HG03520 (cell line): ENCODE measurements at regions not wholly inside any gene's neighbourhood (a gene's known extent, or its start where the extent isn't known, plus 50 kb on each side); places are given as distances from the start of the nearest gene placed in this dataset.

ENCODE experiments used
- ATAC-seq: cut with Tn5 transposase; IDR thresholded peaks from one replicate; pipeline ENCODE4 v1.9.1; 2021; ENCODE audit warnings: mild to moderate bottlenecking, moderate library complexity; ENCODE audit not compliant: unreplicated experiment

DNA sequence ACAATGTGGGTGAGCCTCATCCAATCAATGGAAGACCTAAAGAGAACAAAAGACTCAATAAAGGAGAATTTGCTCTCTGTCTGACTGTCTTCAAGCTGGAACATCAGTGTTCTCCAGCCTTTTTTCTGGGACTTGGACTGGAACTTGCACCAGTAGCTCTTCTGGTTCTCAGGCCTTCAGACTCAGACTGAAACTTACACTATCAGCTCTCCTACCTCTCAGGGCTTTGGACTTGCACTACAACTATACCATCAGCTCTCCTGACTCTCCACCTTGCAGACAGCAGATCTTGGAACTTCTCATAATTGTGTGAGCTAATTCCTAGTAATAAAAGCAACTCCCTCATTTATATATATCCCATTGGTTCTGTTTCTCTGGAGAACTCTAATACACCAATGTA is 185.9 kb downstream of the SMIM20 start:
- ATAC-seq: no peak

DNA sequence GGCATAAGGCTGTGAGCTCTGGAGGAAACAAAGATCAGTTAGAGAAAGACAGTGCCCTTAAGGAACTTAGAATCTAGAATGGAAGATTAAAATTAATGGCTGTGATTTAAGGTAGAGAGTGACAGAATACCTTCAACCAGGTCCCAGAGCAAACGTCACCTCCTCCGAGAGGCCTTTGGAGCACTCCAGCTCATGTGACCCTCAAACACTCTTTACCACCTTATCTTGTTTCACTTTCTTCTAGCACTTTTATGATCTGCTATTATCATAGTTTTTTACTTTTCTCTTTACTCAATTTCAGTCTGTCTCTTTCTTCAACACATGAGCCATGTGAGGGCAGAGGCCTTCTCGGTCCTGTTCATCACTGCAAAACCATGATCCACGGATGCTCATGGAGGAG is 187.0 kb downstream of the SMIM20 start:
- no peak for ATAC-seq

DNA sequence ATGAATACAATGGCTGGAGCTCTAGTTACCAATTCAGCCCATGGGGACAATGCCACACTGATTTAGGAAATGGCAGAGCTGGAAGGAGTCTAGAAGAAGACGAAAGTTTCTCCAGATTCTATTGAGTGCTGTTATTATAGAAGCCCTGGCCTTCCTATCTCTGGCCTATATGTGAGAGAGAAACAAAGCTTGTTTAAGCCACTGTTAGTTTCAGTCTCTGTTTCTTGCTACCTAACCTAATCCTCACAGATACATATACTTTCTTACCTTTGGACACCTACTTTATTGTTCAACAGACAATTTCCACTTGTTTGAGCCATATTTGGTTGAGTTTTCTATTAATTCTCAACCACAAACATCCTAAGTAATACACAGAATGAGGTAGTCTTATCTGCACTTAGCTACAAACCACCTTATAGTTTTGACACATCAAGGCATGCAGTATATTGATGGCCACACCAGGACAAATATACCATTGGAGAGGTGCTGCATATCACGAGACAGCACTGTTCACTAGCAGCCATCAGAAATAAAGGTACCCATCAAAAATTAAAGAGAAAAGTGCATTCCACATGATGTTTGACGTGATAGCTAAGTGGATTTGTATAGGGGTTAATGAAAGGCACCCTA is 190.2 kb downstream of the SMIM20 start:
- ATAC-seq: peak; percentile 71

DNA sequence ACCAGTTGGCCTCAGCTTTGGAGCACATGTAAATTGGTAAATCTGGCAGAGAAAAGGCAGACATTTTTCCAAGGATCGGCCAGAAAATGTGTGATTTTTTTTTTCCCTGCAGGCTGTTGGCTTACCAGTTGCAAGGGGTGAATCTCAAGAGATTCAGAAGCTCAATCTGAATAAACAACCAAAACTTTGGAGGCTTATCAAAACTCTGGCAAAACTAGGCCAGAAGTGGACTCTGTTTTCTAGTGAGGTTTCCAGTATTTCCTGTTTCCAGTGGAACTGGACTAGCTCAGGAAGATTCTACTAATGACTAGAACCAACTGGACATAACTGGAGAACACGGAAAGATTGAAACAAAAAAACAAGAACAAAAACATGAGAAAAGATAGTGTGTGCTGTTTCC is 191.3 kb downstream of the SMIM20 start:
- no peak for ATAC-seq

DNA sequence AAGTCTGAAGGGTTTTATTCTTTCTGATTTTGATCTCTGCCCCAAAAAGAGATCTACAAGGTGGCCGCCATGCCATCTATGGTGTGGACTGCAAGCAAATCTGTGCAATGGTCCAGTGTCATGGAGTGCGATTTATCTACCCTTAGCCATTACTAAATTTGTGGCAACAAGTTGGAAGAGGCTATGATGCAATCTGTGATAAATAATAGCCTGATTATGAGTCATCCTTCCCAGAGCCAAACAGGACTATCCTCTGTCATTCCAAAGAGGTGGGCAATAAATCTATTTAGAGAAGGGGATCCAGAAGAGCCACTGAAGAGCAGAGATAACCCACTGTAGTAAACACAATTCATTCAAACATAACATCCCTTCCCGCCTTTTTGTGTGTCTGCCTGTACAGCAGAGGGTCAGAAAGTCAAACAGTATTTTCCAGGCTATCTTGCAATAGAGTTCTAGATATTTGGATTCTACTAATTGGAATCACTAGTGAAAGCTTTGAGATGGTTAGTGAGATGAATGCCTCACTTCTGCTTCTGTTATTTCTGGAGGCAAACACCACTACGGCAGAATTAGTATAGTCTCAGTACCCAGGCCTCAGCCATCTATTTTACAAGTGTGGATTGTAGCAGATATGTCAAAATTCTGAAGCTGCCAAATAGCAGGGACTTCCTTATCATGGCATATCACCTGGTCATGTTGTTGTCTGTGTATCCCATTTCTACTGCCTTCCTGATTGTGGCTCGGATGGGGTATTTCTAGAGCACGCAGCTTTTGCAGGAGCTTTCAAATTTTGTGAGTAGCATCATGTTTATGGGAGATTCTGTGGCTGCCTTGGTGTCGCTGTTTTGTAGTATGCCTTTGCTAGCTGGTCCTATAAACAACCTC is 192.0 kb downstream of the SMIM20 start:
- no peak for ATAC-seq

DNA sequence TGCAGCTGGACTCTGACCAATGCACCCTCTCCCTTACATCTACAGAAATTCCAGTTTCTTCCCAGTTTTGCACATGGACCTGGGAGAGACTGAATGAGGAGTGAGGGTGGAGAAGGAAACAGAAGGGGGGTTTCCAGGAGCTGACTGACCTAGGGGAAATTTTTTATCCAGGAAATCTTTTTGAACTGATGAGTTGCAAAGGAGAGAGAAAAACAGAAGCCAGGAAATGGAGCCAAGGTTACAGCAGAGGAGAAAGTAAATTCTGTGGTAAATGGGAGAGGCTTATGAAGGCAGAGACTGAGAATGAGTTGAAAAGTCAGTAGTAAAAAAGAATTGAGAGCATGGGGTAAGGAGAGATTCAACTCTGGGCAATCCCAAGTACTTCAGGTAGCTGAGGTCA is 192.8 kb downstream of the SMIM20 start:
- no peak for ATAC-seq

DNA sequence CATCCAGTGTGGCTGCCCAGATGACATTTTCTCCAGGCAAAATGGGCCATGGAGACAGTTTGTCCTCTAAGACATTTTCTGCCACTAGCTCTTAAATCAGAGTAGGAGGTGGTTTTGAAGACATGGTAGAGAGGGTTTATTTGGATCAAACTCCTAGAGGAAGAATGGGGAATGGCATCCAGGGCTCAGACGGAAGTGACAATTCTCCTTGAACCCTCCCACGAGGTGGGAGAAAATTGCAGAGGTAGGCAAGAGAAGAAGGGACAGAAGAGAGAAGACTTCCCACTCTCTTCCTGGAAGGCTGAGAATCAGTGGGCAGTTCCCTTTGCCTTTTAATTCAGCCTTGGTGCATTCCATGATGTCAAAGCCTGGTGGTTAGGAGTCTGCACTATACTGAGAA is 194.0 kb downstream of the SMIM20 start:
- ATAC-seq: no peak

DNA sequence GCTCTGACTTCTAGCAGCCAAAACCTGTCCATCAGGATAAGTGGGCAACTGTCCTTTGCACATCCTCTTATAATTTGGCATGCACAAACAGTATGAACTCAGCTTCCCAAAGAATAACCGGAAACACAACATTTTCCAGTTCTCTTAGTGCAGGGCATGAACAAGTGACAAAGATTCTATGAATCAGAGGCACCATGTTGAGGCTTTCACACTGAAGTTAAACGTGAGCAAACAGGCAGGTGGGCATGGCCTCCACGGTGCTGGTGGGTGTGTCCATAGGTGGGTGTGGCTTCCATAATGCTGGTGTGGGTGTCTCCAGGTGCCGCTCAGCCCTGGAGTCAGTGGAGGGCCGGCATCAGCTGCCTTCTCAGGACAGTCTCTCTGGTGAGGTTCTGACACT is 196.5 kb downstream of the SMIM20 start:
- ATAC-seq: no peak

DNA sequence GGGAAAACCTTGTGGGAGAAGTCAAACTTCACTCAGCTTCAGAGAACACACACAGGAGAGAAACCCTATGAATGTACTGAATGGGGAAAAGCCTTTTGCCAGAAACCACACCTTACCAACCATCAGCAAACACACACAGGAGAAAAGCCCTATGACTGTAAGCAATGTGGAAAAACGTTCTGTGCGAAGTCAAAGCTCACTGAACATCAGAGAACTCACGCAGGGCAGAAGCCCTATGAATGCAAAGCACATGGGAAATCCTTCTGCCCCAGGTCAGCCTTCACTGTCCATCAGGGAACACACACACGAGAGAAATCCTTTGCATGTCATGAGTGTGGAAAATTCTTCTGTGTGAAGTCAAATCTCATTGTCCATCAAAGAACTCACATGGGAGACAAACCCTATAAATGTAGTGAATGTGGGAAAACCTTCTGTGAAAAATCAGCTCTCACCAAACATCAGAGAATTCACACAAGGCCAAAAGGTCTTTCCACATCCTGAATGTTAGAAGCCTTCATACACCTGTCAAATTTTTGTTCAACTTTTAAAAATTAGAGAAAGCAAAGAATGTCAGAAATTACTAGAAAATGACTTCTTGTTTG is 199.4 kb downstream of the SMIM20 start:
- ATAC-seq: no peak

DNA sequence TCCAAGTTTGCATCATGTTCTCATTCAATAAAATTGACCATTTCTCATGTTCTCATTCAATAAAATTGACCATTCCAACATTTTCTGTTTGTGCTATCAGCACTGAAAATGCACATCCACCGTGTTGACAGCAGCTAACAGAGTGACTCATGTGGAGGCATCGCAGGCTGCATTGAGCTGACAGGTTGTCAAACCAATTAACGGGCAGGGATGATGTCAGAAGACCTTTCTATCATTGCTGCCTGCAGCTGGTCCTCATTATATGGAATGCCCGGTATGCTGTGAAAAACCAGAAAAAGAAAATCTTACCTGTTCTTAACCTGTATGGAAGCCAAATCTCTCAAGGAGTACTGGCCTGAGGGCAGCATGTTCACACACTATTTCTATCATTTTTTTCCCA is 202.0 kb downstream of the SMIM20 start:
- ATAC-seq: no peak

DNA sequence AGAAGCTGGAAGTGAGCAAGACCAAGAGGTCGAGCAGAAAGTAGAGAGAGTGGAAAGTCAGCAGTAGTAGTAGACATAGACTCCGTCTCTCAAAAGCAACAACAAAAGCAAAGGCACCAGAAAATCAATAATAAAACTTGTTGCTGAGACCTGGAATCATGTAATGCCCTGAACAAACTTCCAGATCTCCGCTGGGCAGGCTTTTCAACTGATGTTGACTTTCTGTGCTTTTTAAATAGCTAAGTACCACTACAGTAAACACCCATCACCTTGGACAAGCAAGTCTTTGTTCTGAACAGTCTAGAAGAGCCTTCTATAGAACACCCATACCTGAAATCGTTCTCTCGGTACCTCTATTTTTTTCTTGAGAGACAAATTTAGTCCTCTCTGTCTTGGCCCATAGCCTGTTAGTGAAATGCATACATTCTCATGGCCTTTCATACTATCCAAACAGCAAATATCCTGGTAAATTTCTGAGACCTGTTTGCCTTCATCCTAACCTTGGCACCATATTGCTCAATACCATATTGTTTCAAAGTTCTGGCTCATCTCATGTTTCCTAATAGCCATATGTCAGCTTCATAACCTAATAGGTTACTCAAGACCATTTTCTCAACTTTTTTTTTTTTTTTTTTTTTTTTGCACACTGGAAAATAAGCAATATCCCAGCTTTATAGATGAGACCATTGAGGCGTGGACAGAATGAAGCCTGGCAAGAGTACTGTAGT is 200.6 kb upstream of the RBPJ start:
- ATAC-seq: no peak

DNA sequence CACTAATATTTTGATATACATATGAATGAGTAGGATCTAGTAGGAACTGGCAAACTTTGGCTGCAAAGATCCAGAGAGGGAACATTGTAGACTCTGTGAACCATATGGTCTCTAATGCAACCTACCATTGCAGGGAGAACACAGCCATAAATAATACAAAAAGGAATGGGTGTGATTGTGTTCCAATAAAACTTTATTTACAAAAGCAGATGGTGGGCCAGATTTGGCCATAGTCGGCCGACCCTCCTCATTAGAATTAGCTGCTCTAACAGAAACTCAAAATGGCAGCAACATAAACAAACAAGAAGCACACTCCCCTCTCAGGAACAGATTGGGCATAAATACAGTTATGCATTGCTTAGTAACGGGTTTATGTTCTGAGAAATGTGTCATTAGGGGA is 198.1 kb upstream of the RBPJ start:
- no peak for ATAC-seq

DNA sequence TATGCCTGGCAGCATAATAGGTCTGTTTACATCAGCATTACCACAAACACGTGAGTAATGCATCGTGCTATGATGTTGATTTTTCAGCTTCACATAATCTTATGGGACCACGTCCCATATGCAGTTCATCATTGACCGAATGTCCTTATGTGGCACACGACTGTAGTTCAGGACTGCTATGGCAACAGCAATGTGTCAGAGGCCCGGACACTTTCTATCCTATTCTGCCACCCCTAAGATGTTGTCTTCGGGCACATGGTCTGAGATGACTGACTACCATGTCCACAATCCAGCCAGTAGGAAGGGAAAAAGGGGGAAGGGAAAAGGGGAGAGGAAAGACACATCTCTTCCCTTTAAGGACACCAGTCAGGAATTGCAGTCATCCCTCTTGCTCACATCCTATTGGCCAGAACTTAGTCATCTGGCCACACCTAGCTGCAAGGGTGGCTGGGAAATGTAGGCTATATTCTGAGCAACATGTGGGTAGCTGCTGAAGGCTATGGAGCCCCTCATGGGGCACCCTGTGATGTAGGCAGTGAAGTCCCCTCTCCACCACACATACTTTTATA is 196.0 kb upstream of the RBPJ start:
- no peak for ATAC-seq

DNA sequence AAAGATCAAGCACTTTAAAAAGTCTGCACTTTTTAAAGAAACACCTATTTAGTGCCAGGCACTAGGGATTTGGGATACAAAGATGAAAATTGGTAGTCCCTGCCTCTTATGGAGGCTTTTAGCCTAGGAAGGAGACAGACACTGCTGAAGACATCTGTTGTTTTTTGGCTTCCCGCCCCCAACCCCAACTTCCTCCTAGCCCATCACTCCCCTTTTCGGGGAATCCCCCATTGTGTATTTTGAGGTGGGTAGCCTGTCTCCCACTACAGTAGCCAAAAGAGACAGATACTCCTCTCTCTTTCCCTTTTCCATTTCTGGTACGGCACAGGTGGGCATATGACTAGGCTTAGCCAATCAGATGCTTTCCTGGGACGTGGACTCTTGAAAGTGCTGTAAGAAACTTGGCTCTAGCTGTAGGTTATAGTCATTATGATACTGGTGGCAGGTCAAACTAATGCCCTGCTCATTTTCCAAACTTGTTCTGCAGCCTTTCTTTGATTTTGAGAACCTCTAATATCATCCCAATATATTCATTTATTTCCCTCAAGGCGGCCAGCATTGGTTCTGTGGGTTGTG is 194.6 kb upstream of the RBPJ start:
- peak; percentile 48 for ATAC-seq

DNA sequence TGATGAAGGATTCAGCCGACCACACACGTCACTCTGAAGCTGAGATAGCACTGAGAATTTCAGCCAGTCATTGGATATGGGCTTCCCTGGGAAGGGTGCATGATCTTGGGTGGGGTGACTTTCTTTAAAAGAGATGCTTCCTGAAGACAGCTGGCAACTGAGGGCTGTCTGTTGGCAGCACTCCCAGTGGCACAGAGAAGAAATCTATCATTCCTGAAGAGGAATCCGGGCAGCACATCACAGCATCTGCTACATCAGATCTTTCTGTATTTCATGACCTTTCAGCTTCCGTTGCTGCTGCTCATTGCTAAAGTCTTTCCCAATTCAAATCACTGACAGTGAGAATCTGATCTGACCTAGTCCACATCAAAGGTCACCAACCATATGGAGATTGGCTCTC is 193.8 kb upstream of the RBPJ start:
- ATAC-seq: no peak

DNA sequence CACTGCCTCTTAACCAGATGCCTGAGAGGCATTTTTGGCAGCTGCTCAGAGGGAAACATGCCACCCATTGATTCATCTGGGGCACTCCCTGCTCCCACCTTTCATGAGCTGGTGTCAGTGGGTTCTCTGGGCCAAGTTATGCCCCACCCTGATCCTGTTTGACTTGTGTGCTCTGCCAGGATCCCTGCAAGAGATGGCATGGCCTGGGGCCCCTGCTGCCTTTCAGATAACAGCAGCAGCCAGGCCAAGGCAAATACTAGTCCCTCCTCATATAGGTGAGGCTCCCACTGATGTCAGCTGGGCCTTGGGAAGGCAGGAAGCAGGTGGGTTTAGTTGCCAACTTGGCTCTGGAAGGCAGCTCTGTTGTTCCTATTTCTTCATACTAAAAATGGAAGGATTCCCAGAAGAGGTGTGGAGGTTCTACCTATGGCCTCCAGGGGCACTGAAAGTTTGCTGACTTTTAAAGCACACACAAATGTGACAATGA is 192.9 kb upstream of the RBPJ start:
- no peak for ATAC-seq

DNA sequence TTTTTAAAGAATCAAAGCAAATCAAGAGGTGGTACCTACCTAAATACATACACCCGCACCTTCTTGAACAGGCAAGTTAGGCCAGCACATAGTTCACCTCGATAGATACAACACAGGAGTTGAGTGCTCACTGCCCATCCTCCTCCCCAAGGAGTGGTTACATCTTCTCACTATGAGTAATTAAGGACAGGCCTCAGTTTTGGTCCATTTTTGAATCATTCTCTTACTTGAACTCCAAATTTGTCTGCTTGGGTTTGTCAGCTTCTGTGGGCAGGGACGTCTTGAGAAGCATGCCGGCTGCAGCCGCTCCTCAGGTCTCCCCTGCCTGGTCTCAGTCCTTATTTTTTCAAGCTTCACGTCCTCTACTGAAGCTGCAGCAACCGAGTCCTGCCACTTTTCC is 190.6 kb upstream of the RBPJ start:
- ATAC-seq: peak; percentile 66

DNA sequence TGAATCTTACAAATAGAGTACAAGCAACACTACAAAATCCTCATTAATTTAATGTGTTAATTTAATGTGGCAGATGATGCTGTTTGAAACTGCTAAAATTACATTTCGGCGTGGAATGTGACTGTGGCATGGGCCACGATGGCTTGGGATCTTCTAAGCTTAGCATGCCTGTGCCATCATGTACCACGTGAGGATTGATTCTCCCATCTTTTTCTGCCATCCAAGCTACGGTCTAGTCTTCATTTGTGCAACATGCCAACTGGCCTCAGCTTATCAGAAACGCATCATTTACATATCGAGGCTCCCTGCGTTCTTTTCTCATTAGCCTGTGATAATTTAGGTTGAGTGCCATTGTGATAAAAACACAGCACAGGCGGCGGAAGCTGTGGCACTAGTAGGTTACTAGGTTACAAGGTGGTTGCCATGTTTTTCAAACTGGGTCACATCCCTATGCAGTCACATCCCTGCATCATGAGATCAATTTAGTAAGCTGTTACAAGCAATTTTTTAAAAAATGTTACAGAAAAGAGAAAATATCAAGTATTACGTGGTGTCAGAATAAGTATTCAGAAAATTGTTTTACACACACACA is 189.9 kb upstream of the RBPJ start:
- ATAC-seq: no peak

DNA sequence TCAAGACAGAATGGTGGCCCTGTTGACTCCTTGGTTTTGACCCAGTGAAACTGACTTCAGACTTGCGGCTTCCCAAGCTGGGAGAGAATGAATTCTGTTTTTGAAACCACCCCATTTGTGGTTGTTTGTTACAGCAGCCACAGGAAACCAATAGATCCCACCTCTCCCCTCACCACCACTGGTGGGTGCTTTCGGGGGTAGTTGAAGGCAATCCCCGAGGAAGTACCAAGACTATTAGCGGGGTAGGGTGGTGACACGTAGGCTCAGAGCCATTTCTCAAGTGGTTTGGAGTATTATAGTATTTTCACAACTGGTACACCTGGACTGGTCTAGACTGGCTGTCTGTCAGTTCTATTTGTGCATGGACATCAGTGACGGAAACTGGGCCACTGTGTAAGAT is 189.1 kb upstream of the RBPJ start:
- ATAC-seq: peak; percentile 42

DNA sequence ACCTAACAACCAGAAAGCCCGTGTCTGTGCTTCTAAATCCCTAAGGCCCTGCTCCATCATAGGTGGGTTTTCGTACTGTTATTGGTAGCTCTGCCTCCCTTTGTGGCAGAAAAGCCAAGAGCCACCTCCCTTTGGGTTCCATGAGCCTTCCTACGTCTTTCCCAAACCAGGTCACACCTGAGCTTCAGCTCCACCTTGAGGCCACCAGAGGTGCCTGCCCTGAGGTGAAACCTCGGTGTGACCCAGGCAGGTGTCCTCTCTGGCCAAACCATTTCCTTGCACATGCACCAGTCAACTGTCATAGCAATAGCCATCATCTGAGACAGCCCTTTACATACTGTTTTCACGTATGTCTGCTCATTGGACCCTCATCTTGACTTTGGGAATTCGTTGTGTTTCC is 188.0 kb upstream of the RBPJ start:
- no peak for ATAC-seq
